Right lobe of liver (tissue), 6 donors: ENCODE measurements at regions not wholly inside any gene's neighbourhood (a gene's known extent, or its start where the extent isn't known, plus 50 kb on each side); places are given as distances from the start of the nearest gene placed in this dataset.

Experiments used
- ATAC-seq, 4 donors: fragments of 200-7000 bp; cut with Tn5 transposase; one replicate each; pipeline ENCODE4 v1.9.1; 2020; ENCODE audit warnings: mild to moderate bottlenecking in 4 of 4, moderate library complexity in 4 of 4
- DNase-seq, 3 donors: peaks; one replicate each; pipeline ENCODE4 v3.0.0-alpha.2; 2020
- H3K27ac ChIP-seq, 3 donors: fragments of 200-600 bp; one replicate each; pipeline ENCODE4 v1.8.0; 2022
- H3K27me3 ChIP-seq, 2 donors: fragments of 200-600 bp; one replicate each; pipeline ENCODE4 v1.8.0; 2022
- H3K36me3 ChIP-seq, 4 donors: fragments of 200-600 bp; sonication (generic) in 1 of 4; one replicate each; pipeline versions ENCODE4 v1.5.1 to v1.8.0; 2017 to 2022; ENCODE audit warnings: control low read depth in 1 of 4
- H3K4me1 ChIP-seq, 4 donors: fragments of 200-600 bp; sonication (generic) in 1 of 4; one replicate each; pipeline versions ENCODE4 v1.5.1 to v1.8.0; 2017 to 2022; ENCODE audit warnings: control low read depth in 1 of 4
- H3K4me3 ChIP-seq, 3 donors: fragments of 200-600 bp; one replicate each; pipeline ENCODE4 v1.8.0; 2022
- H3K9me3 ChIP-seq, 4 donors: fragments of 200-600 bp; sonication (generic) in 1 of 4; one replicate each; pipeline versions ENCODE4 v1.5.1 to v1.8.0; 2017 to 2022; ENCODE audit warnings: control low read depth in 1 of 4
- CTCF ChIP-seq, 4 donors: fragments of 200-600 bp in 3 of 4; fragments of 450-650 bp in 1 of 4; IDR thresholded peaks; one replicate each; pipeline versions ENCODE4 v1.5.1 to v1.8.0; 2016 to 2022; ENCODE audit warnings: antibody characterized with exemption in 4 of 4, mild to moderate bottlenecking in 2 of 4
- POLR2A ChIP-seq: fragments of 450-650 bp; IDR thresholded peaks from one replicate; pipeline ENCODE4 v1.6.1; 2017; ENCODE audit warnings: antibody characterized with exemption, mild to moderate bottlenecking
- WGBS: methylation state at CpG from one replicate; pipeline ENCODE4 v1.1.6; 2018; ENCODE audit warnings: low coverage, low lambda C conversion rate; ENCODE audit not compliant: insufficient coverage; ENCODE audit errors: missing lambda C conversion rate; 5-methylcytosine and 5-hydroxymethylcytosine counted together
- intact Hi-C, 2 donors: fragments of 100-400 bp; cut with DNase I; formaldehyde crosslinking; loops; one replicate each; pipeline versions ENCODE4 v1.11.2 to v1.14.1; 2022
- donor health status: DM: no; HTN: yes; CAD: no.
- donor health status: DM: no; HTN: no; CAD: no.
- donor health status: DM: no; HTN: no; CAD: no.
- donor health status: DM: no; HTN: yes; CAD: no.
- donor health status: DM: no; HTN: yes; CAD: no.

DNA sequence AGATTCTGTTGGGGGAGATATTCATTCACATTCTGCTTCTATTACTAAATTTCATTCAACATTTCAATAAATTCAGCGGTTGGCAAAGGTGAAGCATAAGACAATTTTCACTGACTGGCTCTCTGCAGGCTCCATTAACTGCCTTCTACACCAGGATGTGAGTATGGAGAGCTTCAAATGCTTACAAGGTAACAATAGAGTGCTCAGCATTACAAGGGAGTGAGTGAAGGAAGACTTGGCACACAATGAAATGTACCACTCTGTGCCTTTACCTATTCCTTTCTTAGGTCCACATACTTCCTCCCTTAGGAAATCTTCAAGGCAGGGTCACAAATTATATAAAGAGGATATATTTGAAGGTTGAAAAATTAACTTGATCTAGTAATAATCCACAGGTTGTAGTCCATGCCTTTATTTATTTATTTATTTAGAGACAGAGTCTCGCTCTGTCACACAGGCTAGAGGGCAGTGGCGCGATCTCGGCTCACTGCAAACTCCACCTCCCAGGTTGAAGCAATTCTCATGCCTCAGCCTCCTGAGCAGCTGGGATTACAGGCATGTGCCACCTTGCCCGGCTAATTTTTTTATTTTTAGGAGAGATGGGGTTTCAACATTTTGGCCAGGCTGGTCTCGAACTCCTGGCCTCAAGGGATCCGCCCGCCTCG, 76.6 kb upstream of the FAM169A start:
- Histone ChIP-seq H3K4me1 (peaks cover 0 to 3% (median 0%) of the 10 kb centered on the region in 4 donors), H3K27me3 (no peaks in the 10 kb centered on the region), H3K4me3 (no peak overlapping the region), H3K36me3 (no peaks in the 10 kb centered on the region), H3K27ac (no peak overlapping the region), H3K9me3 (no peaks in the 10 kb centered on the region)
- intact Hi-C loops, result no loop called here
- WGBS, result 89% methylated on average over 6 of the region's 10 CpGs
- ATAC-seq (no peak), DNase-seq (no peak)
- TF ChIP-seq CTCF (IDR thresholded peaks at IDR 0.05), result no peak
- no peak for TF ChIP-seq POLR2A

DNA sequence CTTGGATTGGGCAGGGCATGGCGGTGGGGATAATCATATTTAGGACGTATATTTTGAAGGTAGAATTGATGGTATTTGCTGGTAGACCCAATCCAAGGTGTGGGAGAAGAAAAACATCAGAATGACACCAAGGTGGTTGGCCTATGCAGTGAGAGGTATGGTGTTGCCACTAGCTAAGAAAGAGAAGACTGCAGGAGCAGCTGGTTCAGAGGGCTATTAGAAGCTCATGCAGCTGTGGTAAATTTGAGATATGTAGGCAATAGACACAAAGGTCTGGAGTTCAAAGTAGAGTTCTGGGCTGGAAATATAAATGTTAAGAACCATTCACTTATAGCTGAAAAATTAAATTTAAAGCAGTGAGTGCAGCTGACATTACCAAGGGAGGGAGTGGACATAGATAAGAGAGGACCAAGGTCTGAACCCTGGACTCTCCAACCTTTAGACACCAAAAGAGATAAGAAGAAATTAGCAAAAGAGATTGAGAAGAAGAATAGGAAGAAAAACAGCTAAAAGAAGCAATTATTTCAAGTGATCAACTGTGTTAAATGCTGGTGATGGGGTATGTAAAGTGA, 74.7 kb upstream of the FAM169A start:
- peak in 2 of 4 donors; percentile 42 to 49 for ATAC-seq
- no peak for DNase-seq
- 85% methylated on average over 2 of the region's 2 CpGs for WGBS
- H3K36me3 ChIP-seq, result no peaks in the 10 kb centered on the region
- no peak for TF ChIP-seq CTCF (IDR thresholded peaks at IDR 0.05)
- TF ChIP-seq POLR2A, result no peak
- no peaks in the 10 kb centered on the region for H3K9me3 ChIP-seq
- H3K27ac ChIP-seq, result no peak overlapping the region
- peaks cover 0 to 3% (median 0%) of the 10 kb centered on the region in 4 donors for H3K4me1 ChIP-seq
- no peak overlapping the region for H3K4me3 ChIP-seq
- intact Hi-C loops, result no loop called here
- no peaks in the 10 kb centered on the region for H3K27me3 ChIP-seq

DNA sequence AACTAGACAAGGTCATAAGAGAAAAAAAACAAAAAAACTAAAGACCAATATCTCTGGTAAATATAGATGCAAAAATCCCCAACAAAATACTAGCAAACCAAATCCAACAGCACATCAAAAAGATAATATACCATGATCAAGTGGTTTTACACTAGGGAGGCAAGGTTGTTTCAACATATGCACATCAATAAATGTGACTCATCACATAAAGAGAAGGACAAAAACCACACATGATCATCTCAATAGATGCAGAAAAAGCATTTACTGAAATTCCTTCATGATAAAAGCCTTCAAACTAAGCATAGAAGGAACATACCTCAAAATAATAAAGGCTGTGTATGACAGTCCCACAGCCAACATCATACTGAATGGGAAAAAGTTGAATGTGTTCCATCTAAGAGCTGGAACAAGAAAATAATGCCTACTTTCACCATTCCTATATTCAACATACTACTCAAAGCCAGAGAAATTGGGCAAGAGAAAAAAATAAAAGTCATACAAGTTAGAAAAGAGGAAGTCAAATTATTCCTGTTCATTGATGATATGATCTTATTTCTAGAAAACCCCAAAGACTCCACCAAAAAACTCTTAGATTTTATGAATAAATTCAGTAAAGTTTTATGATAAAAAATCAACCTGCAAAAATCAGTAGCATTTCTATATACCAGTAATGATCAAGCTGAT, 72.2 kb upstream of the FAM169A start:
- Histone ChIP-seq H3K36me3 (no peaks in the 10 kb centered on the region), H3K9me3 (no peaks in the 10 kb centered on the region), H3K27me3 (no peaks in the 10 kb centered on the region), H3K27ac (no peak overlapping the region), H3K4me1 (peaks cover 0 to 12% (median 0%) of the 10 kb centered on the region in 4 donors), H3K4me3 (no peak overlapping the region)
- DNase-seq, result no peak
- intact Hi-C loops, result loop anchor here in 1 of 2 donors (10.0 kb wide), 1 partner anchor 116 kb away; the partner anchor contains the start of gene GCNT4
- TF ChIP-seq CTCF (IDR thresholded peaks at IDR 0.05) (no peak), POLR2A (no peak)
- no peak for ATAC-seq

- Histone ChIP-seq H3K27me3 (no peaks in the 10 kb centered on the region), H3K9me3 (no peaks in the 10 kb centered on the region), H3K4me3 (no peak overlapping the region), H3K27ac (peak overlapping the region in 2 of 3 donors; percentile 24 to 30), H3K4me1 (peaks cover 0 to 9% (median 0%) of the 10 kb centered on the region in 4 donors), H3K36me3 (no peaks in the 10 kb centered on the region)
- DNase-seq (no peak), ATAC-seq (peak in 2 of 4 donors; percentile 11 to 18)
- intact Hi-C loops, result loop anchor here in 1 of 2 donors (10.0 kb wide), 1 partner anchor 119 kb away; the partner anchor contains the start of gene GCNT4
- TF ChIP-seq CTCF (IDR thresholded peaks at IDR 0.05) (no peak), POLR2A (no peak)
- 44% methylated on average over 4 of the region's 4 CpGs for WGBS
Measured at GRCh38 chr5:74935752-74936091, 69.5 kb upstream of the FAM169A start.
